Activated T-helper 9 cell treated with anti-CD3 and anti-CD28 coated beads, Interleukin-2, amount 50 U/mL, for 16 hours (primary cell): ENCODE measurements at regions not wholly inside any gene's neighbourhood (a gene's known extent, or its start where the extent isn't known, plus 50 kb on each side); places are given as distances from the start of the nearest gene placed in this dataset.

Experiments used
- DNase-seq: peaks from one replicate; pipeline ENCODE4 v3.0.0-alpha.2; 2020; ENCODE audit warnings: low read depth

DNA sequence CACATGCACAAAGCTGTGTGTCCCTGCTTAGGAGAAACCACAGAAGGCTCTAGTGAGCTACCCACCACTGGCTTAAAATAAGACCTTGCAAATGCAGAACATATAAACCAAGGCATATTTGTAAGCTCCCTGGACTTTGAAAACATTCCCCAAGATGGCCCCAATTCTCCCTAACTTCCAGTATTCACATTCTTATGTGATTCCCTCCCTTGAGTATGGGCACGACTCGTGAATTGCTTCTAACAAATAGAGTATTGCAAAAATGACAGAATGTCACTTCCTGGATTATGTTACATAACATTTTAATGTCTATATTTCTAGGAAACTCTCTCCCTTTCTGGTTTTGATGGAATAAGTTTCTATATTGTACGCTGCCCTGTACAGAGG, 131.8 kb upstream of the MCTP2 start:
- no peak for DNase-seq

DNA sequence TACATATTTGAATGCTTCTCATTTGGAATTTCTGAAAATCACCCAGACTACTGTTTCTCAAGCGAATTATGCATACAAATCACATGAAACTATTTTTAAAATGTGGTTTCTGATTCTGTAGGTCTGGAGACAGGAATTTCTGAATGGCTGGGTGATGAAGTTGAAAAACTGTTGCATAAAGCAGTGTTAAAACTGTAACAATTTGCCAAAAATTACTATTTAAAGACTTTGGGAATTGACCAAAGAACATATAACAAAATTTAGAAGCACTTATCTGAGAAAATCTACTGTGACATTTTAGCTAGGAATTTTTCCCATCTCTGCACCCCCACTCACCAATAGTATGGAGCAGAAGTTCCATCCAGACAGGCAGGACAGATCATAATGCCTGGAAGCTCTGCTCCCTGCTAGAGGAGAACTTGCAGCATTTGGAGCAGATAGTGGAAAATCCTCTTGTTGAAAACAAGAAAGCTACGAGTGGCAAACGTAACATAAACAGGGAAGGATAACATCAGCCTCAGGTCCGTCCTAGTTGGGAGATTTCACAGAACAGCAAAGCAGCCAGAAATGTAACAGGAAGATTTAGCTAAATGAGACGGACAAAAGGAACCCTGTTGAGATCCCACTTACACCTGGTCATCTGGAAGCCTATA, 132.3 kb upstream of the MCTP2 start:
- no peak for DNase-seq

DNA sequence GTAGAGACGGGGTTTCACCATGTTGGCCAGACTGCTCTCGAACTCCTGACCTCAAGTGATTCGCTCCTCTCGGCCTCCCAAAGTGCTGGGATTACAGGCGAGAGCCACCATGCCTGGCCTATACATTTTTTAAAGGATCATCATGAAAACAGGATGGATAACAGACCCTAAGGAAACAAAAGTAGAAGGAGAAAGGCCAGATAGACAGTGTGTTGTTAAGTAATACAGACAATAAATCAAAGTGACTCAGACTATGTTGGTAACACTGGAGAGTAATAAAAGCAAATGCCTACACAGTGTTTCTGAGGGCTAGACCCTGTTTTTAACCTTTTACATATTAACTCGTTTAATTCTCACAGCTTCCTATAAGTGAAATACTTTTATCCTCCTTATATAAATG, 133.8 kb upstream of the MCTP2 start:
- no peak for DNase-seq

DNA sequence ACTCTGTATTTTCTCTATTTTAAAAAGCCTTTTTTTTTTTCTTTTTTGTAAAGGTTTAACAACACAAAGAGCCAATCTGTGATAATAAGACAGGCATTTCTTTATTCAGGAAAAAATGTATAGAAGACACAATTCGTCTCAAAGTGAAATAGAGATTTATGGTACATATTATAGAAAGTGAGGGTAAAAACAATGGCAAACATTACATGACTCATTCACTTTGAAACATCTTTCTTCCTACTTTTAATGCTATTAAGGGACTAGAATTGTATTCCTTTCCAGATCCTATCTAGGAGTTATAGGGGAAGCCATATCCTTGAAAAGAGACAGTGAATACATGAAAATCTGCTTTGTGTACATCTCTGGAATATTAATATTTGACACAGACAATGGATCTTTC, 137.1 kb upstream of the MCTP2 start:
- DNase-seq = no peak

DNA sequence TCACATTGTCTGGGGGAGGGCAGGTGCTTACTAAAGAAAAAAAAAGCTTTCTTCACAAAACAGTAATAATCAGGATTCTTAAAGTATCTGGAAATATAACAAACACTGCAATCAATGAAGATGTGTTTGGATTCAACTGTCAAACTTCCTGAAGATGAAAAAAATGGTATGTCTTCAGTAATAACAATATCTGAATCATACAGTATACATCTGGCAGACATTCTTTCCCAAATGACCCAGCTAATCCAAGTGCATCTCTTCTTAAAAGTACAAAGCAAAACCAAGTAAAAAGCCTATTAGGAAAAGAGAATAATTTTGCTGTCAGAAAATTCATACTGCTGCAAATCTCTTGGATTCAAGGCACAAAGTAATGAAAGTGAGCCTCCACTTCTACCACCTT, 145.0 kb upstream of the MCTP2 start:
- no peak for DNase-seq

DNA sequence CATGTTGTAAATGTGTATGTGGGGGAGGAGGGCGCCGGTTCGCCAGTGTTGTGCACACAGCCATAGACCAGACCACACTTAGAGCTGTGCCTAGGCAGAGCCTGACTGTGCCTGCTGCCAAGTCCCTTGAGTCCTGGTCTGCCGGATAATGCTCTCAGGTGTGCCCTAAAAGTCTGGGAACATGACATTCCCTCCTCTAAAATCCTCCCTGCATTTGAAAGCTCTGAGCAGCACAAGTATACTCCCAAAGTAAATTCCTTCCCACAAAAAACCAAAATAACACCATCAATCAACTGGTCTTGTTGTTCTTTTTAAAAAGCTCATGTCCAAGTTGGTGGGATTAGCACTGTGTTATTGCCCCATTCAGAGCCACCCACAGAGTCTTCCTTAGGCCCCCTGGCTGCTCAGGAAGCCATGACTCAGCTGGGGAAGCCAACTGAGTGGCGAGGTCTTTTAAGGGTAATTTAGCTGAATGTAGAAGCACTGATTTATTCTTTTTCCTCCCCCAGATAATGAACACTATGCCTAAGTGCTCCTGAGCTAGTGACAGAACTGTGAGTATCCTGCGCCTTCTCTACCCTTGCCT, 147.8 kb upstream of the MCTP2 start:
- no peak for DNase-seq

DNA sequence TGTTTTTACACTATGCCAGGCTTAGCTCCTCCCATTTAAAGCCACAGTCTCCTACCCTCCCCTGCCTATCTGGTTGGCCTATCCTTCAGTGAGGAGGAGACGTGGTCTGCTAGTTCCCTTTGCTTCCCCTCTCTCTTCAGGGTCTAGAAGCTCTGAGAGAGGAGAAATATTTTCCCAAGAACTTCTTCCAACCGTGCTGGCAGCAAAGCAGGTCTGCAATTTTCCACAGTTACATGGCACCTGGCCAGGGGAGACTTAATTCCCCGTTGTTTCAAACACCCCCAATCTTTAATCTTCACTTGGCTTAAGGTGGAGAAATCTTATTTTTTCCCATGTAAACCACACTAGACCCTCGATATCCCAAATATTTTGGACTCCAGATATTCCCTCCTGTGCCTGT, 149.5 kb upstream of the MCTP2 start:
- no peak for DNase-seq

DNA sequence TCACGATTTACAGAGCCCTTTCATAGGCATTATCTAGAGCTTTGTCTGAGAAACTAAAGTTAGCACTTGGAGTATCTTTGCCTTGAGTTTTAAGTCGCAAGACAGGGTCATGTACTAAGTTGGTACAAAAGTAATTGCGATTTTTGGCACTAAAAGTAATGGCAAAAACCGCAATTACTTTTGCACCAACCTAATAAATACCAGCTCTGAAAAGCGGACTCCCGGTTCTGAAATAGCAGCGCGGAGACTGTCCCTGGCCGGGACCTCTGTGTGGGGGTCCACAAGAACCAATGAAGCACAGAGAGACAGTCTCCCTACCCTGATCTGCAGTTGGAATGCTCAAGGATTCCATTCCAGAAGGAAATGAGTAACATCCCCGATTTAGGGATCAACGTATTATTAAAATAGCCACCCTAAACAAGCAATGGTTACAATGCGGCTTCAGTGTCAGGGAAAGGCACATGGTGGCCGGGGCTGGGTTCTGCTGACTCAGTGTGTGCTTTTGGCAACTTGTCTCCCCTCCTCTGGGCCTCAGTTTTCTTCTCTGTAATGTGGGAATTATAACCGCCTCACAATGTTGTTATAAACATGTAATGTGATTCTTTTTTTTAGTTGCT, 150.3 kb upstream of the MCTP2 start:
- no peak for DNase-seq

DNA sequence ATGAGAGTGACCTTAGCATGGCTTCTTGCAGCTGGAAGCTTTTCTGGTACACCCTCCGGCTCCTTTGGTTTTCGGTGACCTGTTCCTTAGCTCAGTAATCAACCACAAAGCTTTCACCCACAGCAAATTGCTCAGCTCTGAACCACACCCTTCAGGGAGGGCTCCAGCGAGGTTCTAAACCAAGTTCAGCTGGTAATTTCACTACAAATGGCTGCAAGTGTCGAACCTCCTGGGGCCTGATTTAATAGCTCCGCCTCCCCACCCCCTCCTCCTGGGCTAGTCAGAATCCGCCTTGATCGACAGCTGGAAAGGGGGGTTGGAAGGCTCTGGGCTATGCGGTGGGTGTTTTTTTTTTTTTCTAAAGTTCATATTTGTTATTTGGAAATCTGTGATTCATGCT, 150.9 kb upstream of the MCTP2 start:
- DNase-seq = no peak

DNA sequence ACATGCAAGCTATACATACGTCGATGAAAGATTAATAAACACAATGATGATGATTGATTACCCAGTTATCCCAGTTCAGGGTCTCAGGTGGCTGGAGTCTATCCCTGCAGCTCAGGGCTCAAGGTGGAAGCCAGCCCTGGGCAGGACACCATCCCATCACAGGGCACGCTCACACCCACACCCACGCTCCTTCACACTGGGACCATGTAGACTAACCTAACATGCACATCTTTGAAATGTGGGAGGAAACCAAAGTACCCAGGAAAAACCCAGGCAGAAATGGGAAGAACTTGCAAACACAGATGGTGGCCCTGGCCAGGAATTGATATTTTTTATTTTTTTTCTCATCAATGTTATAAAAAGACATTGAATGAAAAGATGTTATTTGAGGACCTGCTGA, 151.4 kb upstream of the MCTP2 start:
- DNase-seq = no peak

DNA sequence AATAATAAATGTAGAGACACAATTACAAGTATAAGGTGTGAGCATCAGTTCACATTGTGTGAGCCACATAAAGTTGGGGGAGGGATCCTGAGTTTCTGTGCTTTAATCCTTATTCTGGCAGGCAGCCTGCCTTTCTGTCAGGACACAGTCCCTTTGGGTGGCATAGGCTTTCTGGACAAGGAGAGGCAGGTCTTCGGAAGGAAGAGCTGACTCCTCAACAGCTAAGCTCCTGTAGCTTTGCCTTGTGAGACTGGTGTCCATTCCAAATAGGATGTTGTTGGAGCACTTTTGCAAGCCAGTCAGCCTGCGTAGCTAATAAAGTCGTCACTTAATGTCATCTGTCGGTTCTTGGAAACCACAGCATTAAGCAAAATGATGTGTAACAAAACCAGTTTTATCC, 151.9 kb upstream of the MCTP2 start:
- DNase-seq = no peak

DNA sequence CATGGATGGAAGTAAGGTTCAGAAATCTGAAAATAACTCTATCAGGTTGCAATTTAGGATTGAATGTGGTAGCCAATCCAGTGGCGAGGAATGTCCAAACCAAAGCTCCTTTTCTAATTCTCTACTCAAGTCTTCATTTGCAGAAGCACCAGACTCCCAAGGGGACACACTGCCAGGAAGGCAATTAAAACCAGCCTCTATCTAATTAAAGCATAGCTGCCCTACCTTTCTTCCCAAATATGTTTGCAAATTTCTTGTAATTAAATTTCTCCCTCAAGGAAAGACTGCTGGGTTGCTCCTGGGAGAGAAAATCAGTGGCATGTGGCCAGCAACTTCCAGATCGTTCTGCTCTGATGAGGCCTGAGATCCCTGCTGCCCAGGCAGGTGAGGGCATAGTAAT, 153.4 kb upstream of the MCTP2 start:
- DNase-seq = no peak

DNA sequence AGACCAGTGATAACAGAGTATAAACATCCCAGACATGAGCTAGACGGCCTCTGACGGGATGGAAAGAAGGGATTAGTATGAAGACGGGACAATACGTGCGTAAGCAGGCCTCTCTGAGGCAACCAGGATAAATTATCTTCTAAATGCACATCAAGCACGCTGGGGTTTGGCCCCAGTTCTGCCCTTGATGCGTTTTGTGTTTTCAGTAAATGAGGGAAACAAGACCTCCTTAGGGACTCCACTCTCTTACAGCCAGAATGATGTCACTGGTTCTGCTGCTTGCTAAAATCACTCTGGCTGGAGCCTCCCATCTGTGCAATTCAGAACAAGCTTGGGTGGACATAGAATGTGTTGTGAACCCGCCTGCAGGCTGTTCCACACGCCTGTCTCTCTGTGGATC, 156.0 kb upstream of the MCTP2 start:
- no peak for DNase-seq

DNA sequence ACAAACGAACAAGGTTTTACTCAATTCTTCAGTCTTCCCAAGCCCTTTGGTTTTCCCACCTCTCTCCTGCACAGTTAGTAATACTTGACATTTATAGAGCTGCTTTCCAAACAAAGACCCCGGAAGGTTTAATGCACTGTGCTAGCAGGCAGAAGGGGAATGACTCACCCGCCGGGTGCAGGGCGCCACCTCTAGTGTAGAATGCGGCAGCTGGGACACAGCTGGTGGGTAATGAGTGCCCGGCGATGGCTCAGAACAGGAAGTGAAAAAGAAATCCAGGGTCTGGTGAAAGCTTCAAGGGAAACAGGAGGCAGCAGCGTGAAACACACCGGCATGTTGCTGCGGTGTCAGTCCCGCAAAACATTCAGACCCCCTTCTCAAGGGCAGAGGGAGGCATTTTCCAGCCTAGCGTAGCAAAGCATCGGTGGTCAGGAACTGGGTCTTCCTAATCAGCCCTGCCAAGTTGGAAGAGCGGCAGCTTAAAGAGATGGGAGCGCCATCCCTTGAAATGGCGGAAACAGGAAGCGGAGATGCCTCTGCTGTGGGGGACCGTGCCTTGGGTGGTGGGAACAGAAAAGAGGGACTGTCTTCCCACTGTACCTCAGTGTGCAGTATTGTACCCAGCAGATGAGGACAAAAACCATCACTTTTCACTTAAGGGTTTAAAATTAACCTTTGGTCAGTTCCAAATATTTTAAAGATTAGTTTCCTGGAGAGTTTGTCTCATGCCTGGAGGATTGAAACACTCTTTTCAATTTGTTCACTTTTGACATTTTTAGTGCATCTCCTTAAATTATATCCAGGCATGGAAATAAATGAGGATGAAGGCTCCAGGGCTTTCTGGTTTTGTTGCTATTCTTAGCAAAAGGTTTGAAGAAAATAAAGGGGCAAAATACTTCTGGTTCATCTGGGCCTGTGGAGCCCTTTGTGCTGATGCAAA, 160.7 kb upstream of the MCTP2 start:
- DNase-seq = no peak

DNA sequence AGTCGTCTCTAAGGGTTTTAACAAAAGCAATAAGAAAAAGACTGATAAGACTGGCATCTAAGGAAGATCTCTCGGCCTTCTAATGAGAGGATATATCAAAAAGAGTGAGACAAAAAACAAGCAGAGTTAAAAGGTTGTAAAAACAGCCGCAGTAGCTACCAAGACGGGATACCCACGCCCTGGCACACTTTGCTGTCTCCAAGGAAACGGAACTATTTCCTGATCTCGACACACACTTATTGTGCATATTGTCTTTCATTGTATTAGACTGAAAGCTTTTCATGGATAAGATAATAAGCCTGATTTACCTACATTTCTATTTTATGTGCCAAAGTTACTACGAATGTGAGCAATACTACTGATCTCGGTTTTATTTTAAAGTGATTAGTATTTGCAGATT, 161.5 kb upstream of the MCTP2 start:
- no peak for DNase-seq

DNA sequence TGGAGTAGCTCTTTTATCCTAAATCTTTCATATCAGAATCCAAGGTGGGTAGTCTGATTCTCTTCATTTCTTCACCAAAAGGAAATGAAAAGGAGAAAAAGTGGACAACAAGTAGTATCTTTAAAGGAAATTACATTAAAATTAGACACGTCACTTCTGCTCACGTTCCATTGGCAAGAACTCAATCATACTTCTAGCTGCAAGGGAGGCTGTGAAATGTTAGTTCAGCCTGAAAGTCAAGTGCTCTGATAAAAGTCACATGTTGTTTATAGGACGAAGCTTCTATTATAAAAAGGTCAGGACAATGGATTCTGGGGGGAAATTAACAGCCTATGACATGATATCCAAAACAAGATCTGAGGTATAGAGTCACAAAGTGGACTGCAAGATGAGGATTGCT, 164.6 kb upstream of the MCTP2 start:
- DNase-seq = no peak

DNA sequence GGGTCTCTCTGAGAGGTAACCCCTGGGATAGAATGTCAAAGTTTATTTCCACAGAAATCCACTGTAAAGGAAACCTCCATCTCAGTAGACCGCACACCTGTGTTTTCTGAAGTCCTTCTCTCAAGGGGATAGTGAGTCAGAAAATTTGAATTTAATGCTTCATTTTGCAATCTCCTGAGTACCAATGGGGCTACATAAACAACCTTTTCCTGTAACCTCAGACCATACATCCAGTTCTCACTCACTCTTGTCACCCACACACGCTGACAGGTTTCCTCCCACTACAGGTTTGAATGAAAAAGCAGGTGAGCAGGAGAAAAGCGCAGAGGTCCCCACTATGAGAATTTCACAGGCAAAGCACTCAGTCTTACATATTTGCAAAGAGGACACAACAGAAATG, 165.3 kb upstream of the MCTP2 start:
- no peak for DNase-seq

DNA sequence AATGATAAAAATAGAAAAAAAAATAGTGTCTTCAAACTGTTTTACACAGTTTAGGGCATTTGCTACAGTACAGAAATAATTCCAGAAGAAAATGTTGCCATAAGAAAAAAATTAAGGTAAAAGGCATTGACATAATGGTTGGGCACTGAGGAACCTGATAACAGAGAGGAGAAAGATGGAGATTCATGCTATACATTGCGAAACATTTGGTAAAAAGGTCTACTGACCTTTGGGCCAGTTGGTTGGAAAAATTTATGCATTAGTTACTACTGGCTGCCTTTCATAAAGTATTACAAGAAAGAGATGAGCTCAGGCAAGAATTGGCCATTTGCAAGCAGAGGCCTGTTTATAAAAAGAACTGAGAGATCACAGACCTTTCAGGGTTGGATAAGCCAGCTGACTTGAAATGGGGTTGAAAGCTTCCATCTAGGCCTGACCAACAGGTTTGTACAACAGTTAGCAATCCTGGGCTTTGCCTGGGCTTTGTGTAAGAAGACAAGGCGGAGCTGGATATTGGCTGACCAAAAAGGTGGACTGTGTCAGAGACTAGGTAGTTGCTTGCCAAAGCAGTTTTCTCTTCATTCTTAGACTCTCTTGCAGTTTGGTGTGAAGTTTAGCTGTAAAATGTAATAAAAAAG, 166.6 kb upstream of the MCTP2 start:
- DNase-seq = no peak

DNA sequence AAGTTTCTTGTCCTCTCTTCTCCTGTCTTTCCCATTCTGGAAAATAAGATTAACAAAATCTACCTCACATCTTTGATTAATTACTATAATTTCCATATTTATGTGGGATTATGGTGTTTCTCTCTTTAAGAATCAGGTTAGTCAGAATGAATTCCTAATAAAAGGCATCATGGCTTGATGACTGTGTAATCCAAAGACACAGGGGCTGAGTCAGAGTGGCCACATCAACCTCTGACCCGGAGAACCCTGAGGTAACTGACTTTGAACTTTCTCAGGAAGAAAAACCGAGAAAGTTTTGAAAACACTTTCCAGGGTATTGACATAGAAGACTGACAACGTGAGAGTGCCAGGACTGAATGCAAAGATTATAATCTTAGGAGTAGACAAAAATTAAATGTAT, 170.3 kb upstream of the MCTP2 start:
- no peak for DNase-seq

DNA sequence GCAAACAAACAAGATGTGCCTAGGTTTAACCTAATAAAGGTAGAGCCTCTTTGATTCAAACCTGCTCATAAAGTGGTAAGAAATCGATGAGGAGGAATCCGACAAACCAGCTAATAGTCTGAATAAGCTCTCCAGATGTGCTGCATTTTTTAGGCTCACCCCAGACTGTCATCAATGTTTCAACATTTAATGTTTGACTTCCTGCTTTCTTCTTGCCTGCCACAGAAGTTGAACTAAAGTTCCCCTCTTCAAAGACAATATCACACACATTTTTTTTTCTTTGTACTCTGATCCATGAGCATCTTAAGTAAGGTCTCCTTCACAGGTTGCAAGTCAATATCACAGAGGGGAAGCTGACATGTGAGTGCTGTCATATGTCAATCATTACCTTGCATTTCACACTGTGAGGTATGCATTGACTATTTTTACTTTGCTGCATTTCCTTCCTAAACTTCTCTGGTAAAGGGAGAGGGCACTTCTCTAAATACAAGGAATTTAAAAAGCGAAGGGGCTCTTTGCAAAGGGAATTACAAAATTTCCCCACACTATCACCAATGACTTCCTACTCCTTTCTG, 172.3 kb upstream of the MCTP2 start:
- no peak for DNase-seq

DNA sequence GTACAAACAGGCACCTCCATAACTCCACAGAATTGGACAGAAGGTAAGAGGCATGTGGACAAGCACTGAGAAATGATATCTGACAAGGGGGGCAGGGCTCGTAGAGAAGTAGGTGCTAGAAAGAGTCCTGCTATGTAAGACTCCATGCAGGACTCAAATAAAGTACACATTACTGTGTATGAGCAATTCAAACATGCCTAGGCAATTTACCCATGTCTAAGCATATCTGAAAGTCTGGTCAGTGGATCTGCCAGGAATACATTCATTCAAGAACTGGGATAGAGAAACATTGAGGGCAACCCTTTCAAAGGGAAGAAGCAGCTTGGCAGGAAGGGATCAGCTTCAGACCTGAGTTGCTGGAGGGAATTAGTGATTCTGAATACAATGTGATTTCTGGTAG, 174.1 kb upstream of the MCTP2 start:
- no peak for DNase-seq

DNA sequence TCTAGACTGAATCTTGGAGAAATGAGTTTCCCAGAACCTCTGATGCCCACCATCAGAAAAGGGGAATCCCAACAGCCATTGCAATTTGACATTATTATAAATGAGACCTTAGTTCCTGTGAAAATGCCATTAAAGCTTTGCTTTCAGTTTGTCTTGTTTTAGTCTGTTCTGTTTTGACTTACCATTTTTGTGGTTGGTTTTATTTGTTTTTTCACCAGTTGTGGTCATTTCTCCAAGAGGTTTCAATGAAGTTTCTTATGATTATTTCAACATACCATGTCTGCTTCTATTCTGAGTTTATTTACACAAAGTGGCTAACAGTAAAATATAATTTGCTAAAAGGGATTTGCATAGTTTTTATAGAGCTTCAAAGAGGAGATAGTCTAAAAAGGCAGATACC, 175.0 kb upstream of the MCTP2 start:
- no peak for DNase-seq
